ENCODE measurements at regions not wholly inside any gene's neighbourhood (a gene's known extent, or its start where the extent isn't known, plus 50 kb on each side); places are given as distances from the start of the nearest gene placed in this dataset.

GRCh38 chr10:7478727-7479457 is 68.1 kb upstream of the SFMBT2 start:
- DNase-seq (ENCODE audit: low read depth in 2 of 2) = no peak

GRCh38 chr10:7477538-7478334 is 66.9 kb upstream of the SFMBT2 start:
- no peak for DNase-seq (ENCODE audit: low read depth in 2 of 2)

- no peak for DNase-seq (ENCODE audit: low read depth in 2 of 2)
Observed at GRCh38 chr10:7475939-7476338, 65.1 kb upstream of the SFMBT2 start.

GRCh38 chr10:7475046-7475911 is 64.4 kb upstream of the SFMBT2 start:
- no peak for DNase-seq (ENCODE audit: low read depth in 2 of 2)

GRCh38 chr10:7474388-7474787 is 63.6 kb upstream of the SFMBT2 start:
- DNase-seq (ENCODE audit: low read depth in 2 of 2) = no peak

GRCh38 chr10:7473474-7473873 is 62.6 kb upstream of the SFMBT2 start:
- DNase-seq (ENCODE audit: low read depth in 2 of 2) = no peak

- no peak for DNase-seq (ENCODE audit: low read depth in 2 of 2)
Observed at GRCh38 chr10:7471720-7472367, 61.0 kb upstream of the SFMBT2 start.

GRCh38 chr10:7470371-7470770 is 59.5 kb upstream of the SFMBT2 start:
- no peak for DNase-seq (ENCODE audit: low read depth in 2 of 2)

GRCh38 chr10:7467031-7467667 is 56.3 kb upstream of the SFMBT2 start:
- DNase-seq (ENCODE audit: low read depth in 2 of 2) = no peak

GRCh38 chr10:7464691-7465090 is 53.9 kb upstream of the SFMBT2 start:
- DNase-seq (ENCODE audit: low read depth in 2 of 2) = no peak

Measured in stimulated activated CD4-positive, alpha-beta T cell treated with anti-CD3 and anti-CD28 coated beads, Interleukin-1b, Interleukin-23, amount 100 ng/mL, for 4 hours (primary cell).